Progenitor cell of endocrine pancreas (in vitro differentiated cells): ENCODE measurements at regions not wholly inside any gene's neighbourhood (a gene's known extent, or its start where the extent isn't known, plus 50 kb on each side); places are given as distances from the start of the nearest gene placed in this dataset.
"Not testable (repeated sequence)": the region's sequence is repeated elsewhere in the genome, so short reads cannot be mapped to it uniquely, and the experiment has no call there.

ENCODE experiments used
- DNase-seq: peaks from one replicate; pipeline ENCODE4 v3.0.0; 2021; ENCODE audit warnings: low spot score; ENCODE audit not compliant: unreplicated experiment
- H3K27ac Mint-ChIP-seq: 2 replicates; pipeline ENCODE4 v1.8.0; 2021; ENCODE audit warnings: mild to moderate bottlenecking, moderate library complexity, mixed read lengths
- H3K27me3 Mint-ChIP-seq: 2 replicates; pipeline ENCODE4 v1.8.0; 2021; ENCODE audit warnings: mixed read lengths
- H3K36me3 Mint-ChIP-seq: 2 replicates; pipeline ENCODE4 v1.8.0; 2022; ENCODE audit warnings: mixed read lengths; ENCODE audit not compliant: insufficient read depth
- H3K4me1 Mint-ChIP-seq: 2 replicates; pipeline ENCODE4 v1.8.0; 2021; ENCODE audit warnings: low read depth, mixed read lengths
- H3K4me3 Mint-ChIP-seq: 2 replicates; pipeline ENCODE4 v1.8.0; 2021; ENCODE audit warnings: low read depth, mild to moderate bottlenecking, moderate library complexity, mixed read lengths
- H3K9me3 Mint-ChIP-seq: 2 replicates; pipeline ENCODE4 v1.8.0; 2021; ENCODE audit warnings: low read depth, mixed read lengths
- TF ChIP-seq, protein P1 (sequence below): fragments of 200-600 bp; sonication (generic); IDR thresholded peaks from one replicate; pipeline ENCODE4 v1.5.0; 2021; ENCODE audit warnings: antibody characterized with exemption, mild to moderate bottlenecking; ENCODE audit not compliant: unreplicated experiment

DNA sequence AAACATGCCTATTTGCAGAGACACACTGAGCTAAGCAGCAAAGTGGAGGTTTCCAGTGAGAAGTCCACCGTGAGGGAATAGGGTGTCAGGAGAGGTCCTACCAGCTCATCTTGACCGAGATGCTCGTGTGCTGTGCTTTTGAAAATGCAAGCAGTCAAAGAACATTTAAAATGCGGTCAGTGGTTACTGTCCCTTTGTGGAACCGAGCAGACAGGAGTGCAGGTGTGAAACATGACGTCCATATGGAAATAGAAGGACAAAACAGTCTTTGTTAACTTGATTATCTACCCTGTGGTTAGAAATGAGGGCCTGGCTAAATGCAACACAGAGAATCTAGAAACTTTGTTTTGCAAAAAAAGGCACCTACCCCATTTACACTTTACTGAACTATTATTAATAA, 473.3 kb downstream of the SPATA31A6 start:
- not testable (repeated sequence) for H3K4me1 Mint-ChIP-seq, DNase-seq, H3K27ac Mint-ChIP-seq, H3K4me3 Mint-ChIP-seq, H3K9me3 Mint-ChIP-seq, H3K27me3 Mint-ChIP-seq, H3K36me3 Mint-ChIP-seq

DNA sequence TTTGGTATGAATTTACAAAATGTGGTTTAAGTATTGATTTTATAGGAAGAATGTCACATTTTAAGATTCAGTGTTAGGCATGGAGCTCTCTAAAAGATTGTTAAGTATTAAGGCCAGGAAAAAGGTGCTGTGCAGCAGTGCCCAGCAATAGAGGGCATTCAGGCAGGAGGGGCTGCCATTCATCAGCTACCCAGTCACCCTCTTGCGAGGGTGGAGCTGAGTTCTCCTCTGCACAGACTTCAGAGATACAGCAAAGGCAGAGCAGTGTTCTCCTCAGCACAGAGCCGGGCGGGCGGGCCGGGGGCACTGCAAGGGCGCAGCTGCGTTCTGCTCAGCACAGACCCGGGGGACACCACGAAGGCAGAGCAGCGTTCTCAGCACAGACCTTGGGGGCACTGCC, 474.0 kb downstream of the SPATA31A6 start:
- H3K27ac Mint-ChIP-seq, H3K4me1 Mint-ChIP-seq, H3K4me3 Mint-ChIP-seq, DNase-seq, H3K9me3 Mint-ChIP-seq, H3K27me3 Mint-ChIP-seq, H3K36me3 Mint-ChIP-seq: not testable (repeated sequence)

GRCh38 chr9:42697146-42697545, 513.7 kb downstream of the SPATA31A6 start:
- H3K9me3 Mint-ChIP-seq, H3K4me3 Mint-ChIP-seq, H3K27me3 Mint-ChIP-seq, H3K27ac Mint-ChIP-seq, H3K36me3 Mint-ChIP-seq, DNase-seq, H3K4me1 Mint-ChIP-seq: not testable (repeated sequence)

DNA sequence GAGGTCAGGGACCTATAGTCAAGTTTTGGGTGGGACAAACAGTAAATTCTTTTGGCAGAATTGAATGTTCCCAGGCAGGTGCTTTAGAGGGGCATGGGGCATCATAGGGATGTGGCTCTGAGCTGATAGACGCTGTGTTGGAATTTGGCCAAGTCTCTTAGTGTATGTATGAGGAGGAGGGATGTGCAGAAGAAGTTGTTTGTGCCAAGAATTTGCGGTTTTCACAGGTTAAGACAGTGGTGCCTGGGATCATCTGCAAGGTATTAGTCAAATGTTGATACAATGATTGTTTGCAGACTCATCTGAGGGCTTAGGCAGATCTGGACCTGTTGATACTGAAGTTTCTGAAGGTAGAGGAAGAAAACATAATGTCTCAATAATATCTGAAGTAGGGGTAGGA, 519.4 kb downstream of the SPATA31A6 start:
- not testable (repeated sequence) for H3K4me3 Mint-ChIP-seq, H3K4me1 Mint-ChIP-seq, H3K36me3 Mint-ChIP-seq, H3K9me3 Mint-ChIP-seq, H3K27ac Mint-ChIP-seq, DNase-seq, H3K27me3 Mint-ChIP-seq

DNA sequence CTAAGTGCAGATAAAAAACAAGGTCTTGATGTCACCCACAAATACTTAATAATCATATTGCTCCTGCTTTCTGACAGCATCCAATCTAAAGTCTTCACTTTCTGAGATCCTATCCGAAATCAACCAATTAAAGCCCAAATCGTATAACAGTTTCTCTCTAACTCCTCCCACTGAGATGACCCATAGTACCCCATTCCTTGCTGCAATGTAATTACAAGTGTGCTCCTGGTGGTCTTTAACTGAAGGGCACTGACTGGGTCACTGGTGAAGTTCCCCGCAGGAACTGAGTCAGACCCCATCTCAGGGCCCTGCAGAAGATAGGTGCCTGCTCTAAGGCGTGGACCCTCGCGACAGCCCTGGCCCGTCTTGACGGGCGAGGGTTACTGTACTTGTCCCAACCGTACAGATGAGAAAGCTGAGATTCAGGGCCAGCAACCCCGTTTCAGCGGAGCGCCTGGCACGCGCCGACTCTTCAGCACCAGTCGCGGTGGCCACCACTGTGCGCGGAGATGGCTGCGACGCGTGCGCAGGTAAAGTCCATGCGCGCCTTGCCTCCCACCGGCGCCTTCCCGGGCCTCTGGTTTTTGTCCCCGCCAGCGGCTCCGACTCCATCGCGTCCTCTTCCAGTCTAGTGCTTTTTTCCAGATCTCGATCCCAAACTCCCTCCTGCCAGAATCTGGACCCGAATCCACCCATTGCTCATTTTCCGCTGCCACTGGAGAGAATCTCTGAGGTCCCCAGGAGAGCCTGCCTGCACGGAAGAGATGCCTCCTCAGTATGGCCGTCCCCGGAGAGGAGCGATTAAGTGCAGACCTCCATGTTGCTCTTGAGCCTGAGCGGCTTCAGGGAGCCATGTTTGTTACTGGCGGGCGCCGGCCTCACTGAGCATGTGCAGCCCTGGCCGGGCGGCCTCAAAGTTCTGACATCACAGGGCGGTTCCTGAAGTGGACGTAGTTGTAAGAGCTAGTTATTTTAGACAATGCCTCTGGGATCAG, 541.7 kb downstream of the SPATA31A6 start:
- not testable (repeated sequence) for H3K36me3 Mint-ChIP-seq, H3K27me3 Mint-ChIP-seq, H3K4me3 Mint-ChIP-seq, H3K27ac Mint-ChIP-seq, DNase-seq, H3K4me1 Mint-ChIP-seq, H3K9me3 Mint-ChIP-seq

- peak; percentile 82 for DNase-seq
These were observed 559.8 kb downstream of the SPATA31A6 start for GRCh38 chr9:42743030-42743814.

DNA sequence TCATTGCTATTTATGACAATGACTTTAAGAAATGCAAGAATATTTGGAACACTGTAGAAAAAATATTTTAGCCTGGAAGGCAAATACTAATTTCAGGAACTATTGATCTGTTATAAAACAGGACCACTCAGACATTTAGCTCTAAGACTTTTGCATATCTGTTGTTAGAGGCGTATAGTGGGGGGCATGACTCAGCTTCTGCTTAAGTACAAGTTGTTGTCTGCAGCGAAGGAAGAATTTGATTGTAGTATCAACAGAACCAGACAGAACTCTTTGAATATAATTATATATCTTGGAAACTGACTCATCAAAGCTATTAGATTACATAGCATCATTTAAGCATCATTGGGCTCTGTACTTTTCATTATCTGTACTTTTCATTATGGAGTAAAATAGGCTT, 573.8 kb downstream of the SPATA31A6 start:
- H3K27me3 Mint-ChIP-seq, H3K36me3 Mint-ChIP-seq, H3K4me1 Mint-ChIP-seq, DNase-seq, H3K4me3 Mint-ChIP-seq, H3K27ac Mint-ChIP-seq, H3K9me3 Mint-ChIP-seq: not testable (repeated sequence)

More at GRCh38 chr9:42743030-42743814, 559.8 kb downstream of the SPATA31A6 start:
- not testable (repeated sequence) for H3K4me3 Mint-ChIP-seq, H3K36me3 Mint-ChIP-seq, H3K27ac Mint-ChIP-seq, H3K9me3 Mint-ChIP-seq, H3K4me1 Mint-ChIP-seq
- TF ChIP-seq, protein P1, sequence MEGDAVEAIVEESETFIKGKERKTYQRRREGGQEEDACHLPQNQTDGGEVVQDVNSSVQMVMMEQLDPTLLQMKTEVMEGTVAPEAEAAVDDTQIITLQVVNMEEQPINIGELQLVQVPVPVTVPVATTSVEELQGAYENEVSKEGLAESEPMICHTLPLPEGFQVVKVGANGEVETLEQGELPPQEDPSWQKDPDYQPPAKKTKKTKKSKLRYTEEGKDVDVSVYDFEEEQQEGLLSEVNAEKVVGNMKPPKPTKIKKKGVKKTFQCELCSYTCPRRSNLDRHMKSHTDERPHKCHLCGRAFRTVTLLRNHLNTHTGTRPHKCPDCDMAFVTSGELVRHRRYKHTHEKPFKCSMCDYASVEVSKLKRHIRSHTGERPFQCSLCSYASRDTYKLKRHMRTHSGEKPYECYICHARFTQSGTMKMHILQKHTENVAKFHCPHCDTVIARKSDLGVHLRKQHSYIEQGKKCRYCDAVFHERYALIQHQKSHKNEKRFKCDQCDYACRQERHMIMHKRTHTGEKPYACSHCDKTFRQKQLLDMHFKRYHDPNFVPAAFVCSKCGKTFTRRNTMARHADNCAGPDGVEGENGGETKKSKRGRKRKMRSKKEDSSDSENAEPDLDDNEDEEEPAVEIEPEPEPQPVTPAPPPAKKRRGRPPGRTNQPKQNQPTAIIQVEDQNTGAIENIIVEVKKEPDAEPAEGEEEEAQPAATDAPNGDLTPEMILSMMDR: peak; percentile 87
- H3K27me3 Mint-ChIP-seq: peaks cover 31% of the 10 kb centered on the region

GRCh38 chr9:42759320-42759719, 575.9 kb downstream of the SPATA31A6 start:
- DNase-seq, H3K9me3 Mint-ChIP-seq, H3K4me3 Mint-ChIP-seq, H3K36me3 Mint-ChIP-seq, H3K27ac Mint-ChIP-seq, H3K4me1 Mint-ChIP-seq, H3K27me3 Mint-ChIP-seq: not testable (repeated sequence)

DNA sequence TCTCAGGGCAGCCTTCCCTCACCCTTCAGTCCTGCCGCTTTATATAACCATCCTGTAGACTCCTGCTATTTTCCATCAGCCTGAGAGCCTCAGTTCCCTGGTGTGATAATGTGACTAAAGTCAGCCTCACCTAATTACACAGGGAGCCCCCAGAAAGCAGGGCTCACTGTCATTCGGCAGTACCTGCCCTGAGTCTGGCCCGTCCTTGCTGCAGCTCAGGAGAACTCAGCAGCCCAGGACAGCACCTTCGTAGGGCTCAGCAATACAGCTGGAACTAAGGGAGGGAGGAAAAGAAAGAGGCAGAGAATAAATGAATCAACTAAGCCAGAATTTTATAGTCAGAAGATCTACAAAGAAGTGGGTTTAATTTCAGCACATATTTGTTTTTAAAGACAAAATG, 598.7 kb downstream of the SPATA31A6 start:
- not testable (repeated sequence) for H3K4me1 Mint-ChIP-seq, H3K4me3 Mint-ChIP-seq, H3K27me3 Mint-ChIP-seq, H3K9me3 Mint-ChIP-seq, H3K36me3 Mint-ChIP-seq, H3K27ac Mint-ChIP-seq, DNase-seq

DNA sequence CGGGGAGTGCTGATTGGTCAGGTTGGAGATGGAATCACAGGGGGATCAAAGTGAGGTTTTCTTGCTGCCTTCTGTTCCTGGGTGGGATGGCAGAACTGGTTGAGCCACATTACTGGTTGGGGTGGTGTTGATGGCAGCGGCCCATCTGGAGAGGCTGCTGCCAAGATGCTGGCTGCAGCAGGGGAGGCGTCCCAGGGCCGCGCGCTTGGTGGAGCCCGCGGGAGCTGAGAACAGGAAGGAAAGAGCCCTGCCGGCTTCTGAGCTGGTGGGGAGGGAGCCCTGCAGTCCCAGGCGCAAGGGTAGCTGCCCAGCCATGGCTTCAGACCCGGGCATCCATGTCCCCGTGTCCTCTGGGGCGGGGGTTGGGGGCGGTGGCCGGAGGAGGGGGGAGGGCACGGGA, 609.3 kb downstream of the SPATA31A6 start:
- not testable (repeated sequence) for H3K4me3 Mint-ChIP-seq, DNase-seq, H3K36me3 Mint-ChIP-seq, H3K4me1 Mint-ChIP-seq, H3K27ac Mint-ChIP-seq, H3K9me3 Mint-ChIP-seq
- H3K27me3 Mint-ChIP-seq: peaks cover 26% of the 10 kb centered on the region
